HUDEP-2 (cell line): ENCODE measurements at regions not wholly inside any gene's neighbourhood (a gene's known extent, or its start where the extent isn't known, plus 50 kb on each side); places are given as distances from the start of the nearest gene placed in this dataset.
A peak's percentile ranks its signal among the peaks of the same experiment; 100 is the strongest.

Experiments
- DNase-seq, 76 experiments: peaks; one replicate each; lab custom pipeline; 2025; ENCODE audit not compliant: unreplicated experiment in 76 of 76; lab: John Stamatoyannopoulos, UW

- no peak for DNase-seq
Observed at GRCh38 chr3:194984622-194985021, 286.3 kb downstream of the XXYLT1 start.

- DNase-seq: no peak
Observed at GRCh38 chr3:194985031-194985578, 285.9 kb downstream of the XXYLT1 start.

GRCh38 chr3:194986208-194987043 is 284.5 kb downstream of the XXYLT1 start:
- no peak for DNase-seq

GRCh38 chr3:194987571-194988494 is 283.1 kb downstream of the XXYLT1 start:
- DNase-seq: no peak

GRCh38 chr3:194988495-194989165 is 282.3 kb downstream of the XXYLT1 start:
- DNase-seq: no peak

- no peak for DNase-seq
Observed at GRCh38 chr3:194989241-194989640, 281.7 kb downstream of the XXYLT1 start.

- DNase-seq: no peak
Observed at GRCh38 chr3:194990454-194991337, 280.3 kb downstream of the XXYLT1 start.

GRCh38 chr3:194991338-194991654 is 279.7 kb downstream of the XXYLT1 start:
- DNase-seq: no peak

- no peak for DNase-seq
Observed at GRCh38 chr3:194993896-194994295, 277.1 kb downstream of the XXYLT1 start.

- DNase-seq: no peak
Observed at GRCh38 chr3:194994551-194994981, 276.4 kb downstream of the XXYLT1 start.

GRCh38 chr3:194995334-194995733 is 275.6 kb downstream of the XXYLT1 start:
- no peak for DNase-seq

GRCh38 chr3:194995922-194996321 is 275.0 kb downstream of the XXYLT1 start:
- no peak for DNase-seq

- DNase-seq: no peak
Observed at GRCh38 chr3:194996746-194997145, 274.2 kb downstream of the XXYLT1 start.

GRCh38 chr3:194998417-194998816 is 272.5 kb downstream of the XXYLT1 start:
- no peak for DNase-seq

GRCh38 chr3:194998948-194999347 is 272.0 kb downstream of the XXYLT1 start:
- no peak for DNase-seq

- no peak for DNase-seq
Observed at GRCh38 chr3:194999491-194999890, 271.5 kb downstream of the XXYLT1 start.

- no peak for DNase-seq
Observed at GRCh38 chr3:195001261-195001660, 269.7 kb downstream of the XXYLT1 start.

GRCh38 chr3:195001961-195002861 is 268.7 kb downstream of the XXYLT1 start:
- DNase-seq: peak in 65 of 76 experiments; percentile 4 to 72 (median 40)
